ACHN (cell line): ENCODE measurements at regions not wholly inside any gene's neighbourhood (a gene's known extent, or its start where the extent isn't known, plus 50 kb on each side); places are given as distances from the start of the nearest gene placed in this dataset.
A peak's percentile ranks its signal among the peaks of the same experiment; 100 is the strongest.
"Not testable (repeated sequence)": the region's sequence is repeated elsewhere in the genome, so short reads cannot be mapped to it uniquely, and the experiment has no call there.

Source experiments
- DNase-seq: peaks from one replicate; pipeline ENCODE4 v3.0.0-alpha.2; 2015
- in situ Hi-C: cut with HindIII; loops from 2 replicates; pipeline ENCODE4 v1.10.0; 2017; ENCODE audit warnings: low sequenced_read_pairs, low pct_ligation_motif_present, low pct_unique_long_range_greater_than_20kb

- DNase-seq: no peak
- in situ Hi-C loops: no loop called here
Observed at GRCh38 chr3:177249203-177249602, 51.9 kb upstream of the TBL1XR1 start.

- DNase-seq: no peak
- in situ Hi-C loops: no loop called here
Observed at GRCh38 chr3:177250151-177250550, 52.9 kb upstream of the TBL1XR1 start.

GRCh38 chr3:177251755-177252154 is 54.5 kb upstream of the TBL1XR1 start:
- DNase-seq: no peak

GRCh38 chr3:177257006-177257405 is 59.7 kb upstream of the TBL1XR1 start:
- DNase-seq: no peak
- in situ Hi-C loops: no loop called here

More at GRCh38 chr3:177251755-177252154, 54.5 kb upstream of the TBL1XR1 start:
- in situ Hi-C loops: no loop called here

GRCh38 chr3:177257625-177258024 is 60.3 kb upstream of the TBL1XR1 start:
- in situ Hi-C loops: no loop called here
- DNase-seq: no peak

- DNase-seq: no peak
- in situ Hi-C loops: no loop called here
Observed at GRCh38 chr3:177262396-177262795, 65.1 kb upstream of the TBL1XR1 start.

- no peak for DNase-seq
- in situ Hi-C loops: no loop called here
Observed at GRCh38 chr3:177263615-177264368, 66.5 kb upstream of the TBL1XR1 start.

GRCh38 chr3:177271811-177272501 is 74.7 kb upstream of the TBL1XR1 start:
- in situ Hi-C loops: not testable (repeated sequence)

GRCh38 chr3:177278016-177278415 is 80.7 kb upstream of the TBL1XR1 start:
- DNase-seq: no peak
- in situ Hi-C loops: no loop called here

More at GRCh38 chr3:177271811-177272501, 74.7 kb upstream of the TBL1XR1 start:
- DNase-seq: not testable (repeated sequence)

GRCh38 chr3:177279118-177279815 is 82.0 kb upstream of the TBL1XR1 start:
- in situ Hi-C loops: no loop called here
- peak; percentile 20 for DNase-seq

- no peak for DNase-seq
- in situ Hi-C loops: no loop called here
Observed at GRCh38 chr3:177281292-177282118, 84.2 kb upstream of the TBL1XR1 start.

GRCh38 chr3:177282119-177282655 is 84.9 kb upstream of the TBL1XR1 start:
- DNase-seq: no peak
- in situ Hi-C loops: no loop called here

- no peak for DNase-seq
- in situ Hi-C loops: no loop called here
Observed at GRCh38 chr3:177283983-177284382, 86.7 kb upstream of the TBL1XR1 start.

GRCh38 chr3:177284383-177284881 is 87.2 kb upstream of the TBL1XR1 start:
- DNase-seq: no peak
- in situ Hi-C loops: no loop called here

- no peak for DNase-seq
- in situ Hi-C loops: no loop called here
Observed at GRCh38 chr3:177286034-177286433, 88.8 kb upstream of the TBL1XR1 start.

GRCh38 chr3:177287231-177287630 is 89.9 kb upstream of the TBL1XR1 start:
- in situ Hi-C loops: no loop called here
- DNase-seq: no peak

- DNase-seq: no peak
- in situ Hi-C loops: no loop called here
Observed at GRCh38 chr3:177290633-177291032, 93.4 kb upstream of the TBL1XR1 start.

GRCh38 chr3:177294221-177294620 is 96.9 kb upstream of the TBL1XR1 start:
- in situ Hi-C loops: no loop called here
- no peak for DNase-seq
